GM18951 (cell line): ENCODE measurements at regions not wholly inside any gene's neighbourhood (a gene's known extent, or its start where the extent isn't known, plus 50 kb on each side); places are given as distances from the start of the nearest gene placed in this dataset.

Experiments used
- POLR2A ChIP-seq: IDR thresholded peaks from 4 replicates; pipeline ENCODE4 v1.6.1; 2011; ENCODE audit warnings: mild to moderate bottlenecking; ENCODE audit not compliant: insufficient read length, insufficient read depth; ENCODE audit errors: extremely low read depth
- in situ Hi-C: fragments of 300-500 bp; cut with MboI; formaldehyde crosslinking; loops from one replicate; pipeline ENCODE4 v1.12.0; 2022; ENCODE audit warnings: low sequenced_read_pairs, mixed read lengths, inconsistent platforms; ENCODE audit not compliant: unreplicated experiment

DNA sequence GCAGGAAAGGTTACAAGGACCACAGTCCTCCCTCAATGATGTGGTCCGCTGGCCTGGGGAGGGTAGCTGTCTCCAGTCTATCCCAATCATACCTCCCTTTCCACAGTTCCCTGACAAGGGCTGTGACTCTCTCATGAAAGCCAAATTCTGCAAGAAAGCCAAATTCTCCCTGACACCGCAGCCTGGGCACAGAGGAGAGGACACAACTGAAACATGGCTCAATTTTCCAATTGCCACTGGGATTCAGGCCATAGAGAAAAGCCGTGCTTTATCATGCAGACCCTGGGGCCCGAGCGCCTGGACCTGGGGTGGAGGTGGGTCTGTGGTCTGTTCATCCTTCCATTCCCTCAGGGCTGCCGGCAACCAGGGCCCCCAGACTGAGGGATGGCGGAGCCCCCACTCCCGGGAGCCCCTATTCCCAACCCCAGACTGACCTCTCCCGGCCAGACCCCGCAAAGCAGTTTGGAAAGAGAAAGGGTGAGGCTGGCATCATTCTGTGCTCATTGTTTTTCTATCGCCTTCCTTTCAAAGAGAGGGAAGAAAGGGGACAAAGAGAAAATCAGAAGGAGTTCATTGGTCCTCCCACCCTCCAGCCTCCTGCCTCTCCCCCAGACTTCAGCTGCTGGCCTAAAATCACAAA, 239.5 kb downstream of the BUD13 start:
- in situ Hi-C loops: no loop called here
- TF ChIP-seq POLR2A: no peak

DNA sequence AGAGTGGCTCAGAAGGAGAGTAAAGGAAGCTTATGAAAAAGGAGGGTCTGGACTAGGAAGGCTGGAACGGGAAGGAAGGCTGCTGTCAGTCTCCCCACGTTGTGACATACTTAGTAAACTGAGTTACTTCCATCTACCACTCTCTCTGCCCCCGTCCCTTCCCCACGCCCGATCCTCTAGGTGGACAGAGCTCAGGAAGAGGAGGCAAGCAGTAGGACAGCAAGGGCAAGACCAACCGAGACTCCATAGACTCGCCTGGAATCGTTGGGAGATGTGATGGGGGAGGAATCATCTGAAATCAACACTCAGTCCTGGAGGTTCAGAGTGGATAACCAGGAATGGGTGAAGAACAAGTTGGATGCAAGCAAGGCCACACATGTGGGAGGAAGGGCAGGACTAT, 240.7 kb downstream of the BUD13 start:
- TF ChIP-seq POLR2A: no peak
- in situ Hi-C loops: no loop called here

- in situ Hi-C loops: no loop called here
These were observed 242.1 kb downstream of the BUD13 start for GRCh38 chr11:116530705-116531104.

DNA sequence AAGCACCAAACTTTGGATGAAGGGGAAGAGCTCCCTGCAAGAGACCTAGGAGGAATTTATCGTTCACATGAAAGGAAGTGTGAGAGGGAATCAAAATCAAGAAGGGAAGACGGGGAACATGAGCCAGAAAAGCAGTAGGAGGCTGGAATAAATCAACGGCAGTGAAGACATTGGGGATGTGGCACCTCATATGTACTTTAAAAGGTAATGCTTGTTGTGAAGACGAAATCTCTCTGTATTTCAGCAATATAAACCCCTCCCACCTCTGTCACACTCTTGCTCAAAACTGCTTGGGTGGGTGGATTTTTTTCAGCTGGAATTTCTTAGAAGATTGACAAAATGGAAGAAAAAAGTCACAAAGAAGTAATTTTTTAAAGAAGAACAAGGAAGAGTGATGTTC, 243.5 kb downstream of the BUD13 start:
- in situ Hi-C loops: no loop called here
- no peak for TF ChIP-seq POLR2A

More at GRCh38 chr11:116530705-116531104, 242.1 kb downstream of the BUD13 start:
- TF ChIP-seq POLR2A: no peak

DNA sequence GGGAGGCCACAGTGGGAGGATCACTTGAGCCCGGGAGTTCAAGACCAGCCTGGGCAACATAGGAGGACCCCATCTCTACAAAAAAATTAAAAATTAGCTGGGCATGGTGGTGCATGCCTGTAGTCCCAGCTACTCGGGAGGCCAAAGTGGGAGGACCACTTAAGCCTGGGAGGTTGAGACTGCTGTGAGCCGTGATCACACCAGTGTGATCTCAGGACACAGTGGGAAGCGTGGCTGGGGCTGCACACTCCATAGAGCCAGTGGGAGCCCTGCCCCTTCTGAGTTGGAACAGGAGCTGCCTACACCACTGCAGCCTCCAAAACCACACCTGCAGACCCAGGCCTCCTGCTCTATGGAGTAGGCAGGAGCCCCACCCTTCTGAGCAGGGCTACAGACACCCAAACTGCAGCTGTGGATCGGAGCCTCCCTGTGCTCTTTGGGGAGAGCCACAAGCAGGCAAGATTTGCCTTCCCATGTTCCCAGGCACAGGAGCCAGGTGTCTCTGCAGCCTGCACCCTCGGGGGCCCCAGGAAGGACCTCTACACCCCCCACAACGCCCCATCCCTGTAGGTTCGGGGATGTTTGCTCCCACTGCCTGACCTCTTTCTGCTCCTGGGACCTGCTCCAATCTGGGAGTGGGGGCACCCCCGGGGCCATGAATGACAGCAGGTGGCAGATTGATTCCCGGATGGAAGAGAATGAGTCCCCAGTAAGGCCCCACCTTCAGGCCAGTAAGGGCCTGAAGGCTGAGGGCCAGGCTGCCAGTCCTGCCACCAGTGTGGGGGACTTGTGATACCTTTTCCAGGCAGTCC, 245.4 kb downstream of the BUD13 start:
- in situ Hi-C loops: no loop called here
- TF ChIP-seq POLR2A: no peak

- in situ Hi-C loops: no loop called here
- no peak for TF ChIP-seq POLR2A
These were observed 246.8 kb downstream of the BUD13 start for GRCh38 chr11:116525961-116526495.

DNA sequence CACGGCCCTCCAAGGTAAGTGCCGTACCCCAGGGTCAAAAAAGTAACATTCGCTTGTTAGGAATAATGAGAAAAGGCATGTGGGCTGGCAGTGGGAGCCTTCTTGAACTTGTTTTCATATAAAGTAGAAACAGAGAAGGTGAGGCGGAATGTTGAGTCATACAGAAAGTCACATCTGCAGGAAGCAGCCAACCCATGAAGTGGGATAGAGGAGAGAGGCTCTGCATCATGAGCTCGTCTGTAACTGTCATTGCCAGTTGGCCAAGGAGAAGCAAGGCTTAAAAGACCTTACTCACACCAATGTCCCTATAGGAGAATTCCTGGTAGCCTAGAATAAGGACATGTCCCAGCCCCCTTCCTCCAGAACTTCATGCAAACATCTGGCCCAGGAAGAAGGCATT, 253.3 kb downstream of the BUD13 start:
- no peak for TF ChIP-seq POLR2A
- in situ Hi-C loops: no loop called here

DNA sequence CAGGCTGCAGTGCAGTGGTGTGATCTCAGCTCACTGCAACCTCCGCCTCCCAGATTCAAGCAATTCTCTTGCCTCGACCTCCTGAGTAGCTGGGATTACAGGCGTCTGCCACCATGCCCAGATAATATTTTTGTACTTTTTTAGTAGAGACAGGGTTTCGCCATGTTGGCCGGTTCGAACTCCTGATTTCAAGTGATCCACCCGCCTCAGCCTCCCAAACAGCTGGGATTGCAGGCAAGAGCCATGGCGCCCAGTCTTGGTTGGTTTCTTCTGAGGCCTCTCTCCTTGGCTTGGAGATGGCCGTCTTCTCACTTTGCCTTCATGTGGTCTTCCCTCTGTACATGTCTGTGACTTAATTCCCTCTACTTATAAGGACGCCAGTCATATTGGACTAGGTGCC, 254.6 kb downstream of the BUD13 start:
- in situ Hi-C loops: no loop called here
- TF ChIP-seq POLR2A: no peak

- TF ChIP-seq POLR2A: no peak
- in situ Hi-C loops: no loop called here
These were observed 255.2 kb downstream of the BUD13 start for GRCh38 chr11:116517584-116517983.

GRCh38 chr11:116517077-116517476, 255.7 kb downstream of the BUD13 start:
- in situ Hi-C loops: no loop called here
- no peak for TF ChIP-seq POLR2A

GRCh38 chr11:116515664-116516184, 257.1 kb downstream of the BUD13 start:
- TF ChIP-seq POLR2A: no peak
- in situ Hi-C loops: no loop called here

DNA sequence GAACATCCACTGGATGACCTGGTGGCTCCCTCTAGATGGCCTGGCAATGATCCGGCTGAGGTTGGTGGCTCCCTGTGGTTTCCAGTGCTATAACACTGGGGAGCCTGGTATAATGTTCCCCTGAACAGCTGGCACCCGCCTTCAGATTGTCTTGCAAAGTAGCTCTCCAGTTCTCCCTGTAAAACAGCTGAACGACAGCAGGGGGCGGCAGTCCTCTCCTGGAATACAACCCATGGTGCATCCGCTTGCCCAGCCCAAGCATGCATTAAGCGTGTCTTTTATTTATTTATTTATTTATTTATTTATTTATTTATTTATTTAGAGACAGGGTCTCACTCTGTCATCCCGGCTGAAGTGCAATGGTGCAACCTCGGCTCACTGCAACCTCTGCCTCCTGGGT, 258.9 kb downstream of the BUD13 start:
- TF ChIP-seq POLR2A: no peak
- in situ Hi-C loops: no loop called here

DNA sequence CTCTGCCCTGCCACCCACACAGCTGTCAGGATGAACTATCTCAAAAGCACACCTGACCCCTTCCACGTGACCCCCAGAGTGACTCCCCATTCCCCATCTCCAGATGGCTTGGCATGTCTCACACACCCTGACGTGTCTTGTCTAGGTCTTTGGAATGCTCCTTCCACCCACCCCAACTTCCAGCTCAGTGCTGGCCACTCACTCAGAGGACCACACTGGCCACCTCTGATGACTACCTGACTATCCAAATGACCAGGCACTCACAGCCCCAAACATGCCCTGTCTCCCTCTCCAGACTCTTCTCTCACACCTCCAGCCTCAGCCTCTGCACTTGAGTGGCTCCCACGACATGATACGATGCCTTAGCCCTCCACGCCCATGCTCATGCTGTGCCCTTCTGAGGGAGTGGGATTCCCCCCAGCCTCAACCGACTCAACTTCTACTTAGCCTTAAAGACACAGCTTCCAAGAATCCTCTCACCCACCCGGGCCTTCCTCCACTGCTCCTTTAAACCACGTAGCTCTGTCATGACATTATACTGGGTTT, 259.4 kb downstream of the BUD13 start:
- in situ Hi-C loops: no loop called here
- no peak for TF ChIP-seq POLR2A
